NOMO-1 (cell line): ENCODE measurements at regions not wholly inside any gene's neighbourhood (a gene's known extent, or its start where the extent isn't known, plus 50 kb on each side); places are given as distances from the start of the nearest gene placed in this dataset.

Experiments
- DNase-seq, 2 experiments: peaks; one replicate each; lab custom pipeline; 2025; ENCODE audit not compliant: unreplicated experiment in 2 of 2; lab: John Stamatoyannopoulos, UW

DNA sequence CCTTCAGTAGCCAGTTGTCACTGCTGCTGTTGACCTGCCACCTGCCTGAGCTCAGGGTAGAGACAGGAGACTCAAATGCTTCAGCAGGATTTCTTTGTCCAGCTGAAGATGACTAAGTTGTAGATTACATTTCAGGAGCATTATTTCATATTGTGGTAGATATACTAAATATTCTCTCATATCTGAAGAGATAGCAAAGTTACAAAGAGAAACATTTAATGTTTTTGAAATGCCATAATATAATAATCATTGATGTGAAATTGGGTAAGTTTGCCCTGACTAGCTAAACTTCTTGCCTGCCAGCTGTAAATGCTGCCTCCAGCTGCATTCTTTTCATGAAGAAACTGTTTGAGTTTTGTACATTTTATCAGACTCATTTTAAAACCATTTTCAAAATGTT is 247.6 kb upstream of the CNKSR2 start:
- no peak for DNase-seq

DNA sequence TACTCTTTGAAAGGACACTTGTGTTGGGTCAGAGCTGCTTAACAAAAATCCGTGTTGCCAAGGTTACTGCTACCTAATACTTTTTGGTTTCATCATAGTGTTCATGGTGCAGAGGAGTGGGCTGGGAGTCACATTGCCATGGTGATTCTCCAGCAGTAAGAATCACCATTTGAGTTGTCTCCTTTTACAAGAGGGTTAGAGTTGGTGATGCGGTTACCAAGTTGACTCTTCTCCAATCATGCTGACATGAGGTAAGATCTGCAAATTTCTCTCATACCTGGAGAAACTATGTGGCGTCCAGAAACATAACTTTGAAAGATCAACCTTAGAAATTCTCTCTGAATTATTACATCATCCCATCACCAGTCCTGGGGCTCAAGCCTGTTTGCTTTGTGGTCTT is 242.9 kb upstream of the CNKSR2 start:
- no peak for DNase-seq

DNA sequence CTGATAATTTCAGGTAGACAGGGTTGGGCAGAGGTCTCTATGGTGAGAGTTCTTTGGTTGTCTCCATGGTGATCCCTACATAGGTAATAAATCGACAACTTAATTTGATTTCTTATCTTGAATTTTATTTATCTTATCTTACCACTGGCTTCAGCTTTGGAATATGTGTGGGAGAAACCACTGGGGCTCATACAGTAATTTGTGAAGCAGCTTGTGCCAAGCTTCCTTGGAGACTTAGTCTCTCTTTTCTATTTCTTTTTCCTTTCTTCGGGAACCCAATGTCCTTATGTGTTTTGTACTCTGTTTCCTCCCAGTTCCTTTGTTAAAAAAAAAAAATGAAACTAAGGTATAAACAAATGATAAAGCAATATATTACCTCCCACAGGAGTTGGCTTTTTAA is 242.4 kb upstream of the CNKSR2 start:
- DNase-seq, result no peak

DNA sequence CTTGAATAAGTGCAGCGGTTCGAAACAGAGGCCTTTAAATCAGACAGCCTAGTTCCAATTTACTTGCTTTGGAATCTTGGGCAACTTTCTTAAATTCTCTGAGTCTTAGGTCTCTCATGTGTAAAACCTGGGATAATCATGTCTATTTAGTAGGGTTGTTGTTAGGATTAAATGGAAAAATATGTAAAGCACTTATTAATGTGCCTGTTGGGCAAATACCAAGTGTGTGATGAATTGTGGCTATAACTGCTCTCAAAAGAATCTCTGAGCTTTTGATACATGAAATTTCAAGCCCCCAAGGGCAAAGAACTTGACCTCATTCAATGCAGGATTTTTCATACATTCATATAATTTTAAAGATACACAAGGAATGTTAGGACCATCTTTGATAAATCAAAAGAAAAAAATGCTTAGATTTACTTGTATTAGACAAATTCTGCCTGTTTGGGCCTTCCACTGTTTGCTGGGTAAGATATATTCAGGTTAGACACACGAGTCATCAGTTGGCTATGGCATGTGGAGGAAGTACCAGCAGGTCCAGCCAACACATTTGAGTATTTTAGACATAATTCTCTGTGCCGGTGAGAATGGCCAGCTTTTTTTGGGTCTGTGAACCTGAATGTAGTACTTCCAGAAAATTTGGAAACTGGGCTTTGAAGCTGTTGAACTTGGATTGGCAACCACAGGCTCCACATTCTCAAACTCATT is 241.4 kb upstream of the CNKSR2 start:
- no peak for DNase-seq

GRCh38 chrX:21150208-21150607 is 224.0 kb upstream of the CNKSR2 start:
- DNase-seq, result no peak

GRCh38 chrX:21151051-21151450 is 223.2 kb upstream of the CNKSR2 start:
- DNase-seq, result no peak

DNA sequence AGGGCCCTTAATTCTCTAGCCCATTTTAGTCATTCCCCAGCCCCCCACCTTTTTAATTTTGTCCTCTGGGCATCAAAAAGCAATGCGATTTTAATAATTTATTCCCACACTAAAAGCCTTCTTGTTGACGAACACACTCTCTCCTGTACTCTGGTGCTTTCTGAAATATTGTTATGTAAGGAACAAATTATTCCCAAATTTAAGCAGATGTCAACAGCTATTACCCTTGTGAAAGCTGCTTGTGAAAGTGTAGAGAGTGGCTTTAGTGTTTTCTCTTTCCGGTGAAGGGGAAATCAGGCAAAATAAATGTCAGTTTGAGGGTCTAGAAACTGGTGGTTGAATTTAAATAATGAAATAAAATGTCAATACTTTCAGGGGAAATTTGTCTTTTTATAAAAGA is 221.2 kb upstream of the CNKSR2 start:
- no peak for DNase-seq

DNA sequence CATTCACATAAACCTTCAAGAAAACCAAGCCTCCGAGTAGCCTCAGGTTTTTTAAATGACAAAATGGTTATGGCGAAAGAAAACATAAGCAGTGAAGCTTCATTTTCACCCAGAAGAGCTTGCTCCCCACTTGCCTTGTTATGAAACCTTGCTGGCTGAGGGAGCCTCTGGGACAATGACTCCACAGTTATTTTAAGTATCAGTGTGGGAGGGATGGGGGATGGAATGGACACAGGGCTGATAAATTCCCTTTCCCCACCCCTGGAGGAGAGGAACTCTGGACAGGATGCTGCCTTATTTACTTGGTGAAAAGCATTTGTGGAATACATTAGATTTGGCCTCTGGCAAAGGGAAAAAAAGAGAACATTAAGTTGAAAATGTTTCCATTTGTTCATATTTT is 220.7 kb upstream of the CNKSR2 start:
- no peak for DNase-seq

- DNase-seq, result no peak
Measured at GRCh38 chrX:21155916-21156315, 218.3 kb upstream of the CNKSR2 start.

GRCh38 chrX:21156632-21157031 is 217.6 kb upstream of the CNKSR2 start:
- DNase-seq, result no peak

- no peak for DNase-seq
Measured at GRCh38 chrX:21158678-21159077, 215.5 kb upstream of the CNKSR2 start.

GRCh38 chrX:21166272-21166982 is 207.8 kb upstream of the CNKSR2 start:
- DNase-seq, result no peak

DNA sequence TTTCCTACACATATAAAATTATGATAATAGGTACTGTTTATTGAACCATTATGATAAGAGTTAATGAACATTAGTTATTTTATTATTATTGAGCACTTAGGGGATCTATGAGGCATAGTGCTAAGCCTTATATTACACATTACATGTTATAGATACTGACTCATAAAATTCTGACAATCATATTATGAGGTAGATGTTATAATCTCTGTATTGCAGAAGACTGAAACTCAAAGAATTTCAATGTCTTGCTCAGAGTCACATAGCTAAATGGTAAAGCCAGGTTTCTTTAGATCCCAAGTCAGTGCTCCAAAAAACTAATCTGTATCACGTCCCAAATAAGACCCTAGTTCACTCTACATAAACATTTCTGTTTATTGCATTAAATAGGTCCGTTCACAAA is 207.2 kb upstream of the CNKSR2 start:
- no peak for DNase-seq

GRCh38 chrX:21167494-21167893 is 206.7 kb upstream of the CNKSR2 start:
- DNase-seq, result no peak

GRCh38 chrX:21168401-21169160 is 205.6 kb upstream of the CNKSR2 start:
- no peak for DNase-seq

DNA sequence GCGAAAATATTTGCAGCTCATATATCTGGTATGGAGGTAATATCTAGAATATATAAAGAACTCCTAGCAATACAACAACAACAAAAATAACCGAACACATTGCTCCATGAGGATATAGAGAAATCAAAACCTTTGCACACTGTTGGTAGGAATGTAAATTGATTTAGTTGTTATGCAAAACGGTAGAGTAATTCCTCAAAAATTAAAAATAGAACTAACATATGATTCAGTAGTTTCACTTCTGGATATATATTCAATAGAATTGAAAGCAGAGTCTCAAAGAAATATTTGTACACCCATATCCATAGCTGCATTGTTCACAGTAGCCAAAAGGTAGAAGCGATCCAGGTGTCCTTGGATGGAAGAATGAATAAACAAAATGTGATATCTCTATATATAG is 203.0 kb upstream of the CNKSR2 start:
- DNase-seq, result peak; percentile 25 to 56

GRCh38 chrX:21174439-21174838 is 199.8 kb upstream of the CNKSR2 start:
- no peak for DNase-seq

DNA sequence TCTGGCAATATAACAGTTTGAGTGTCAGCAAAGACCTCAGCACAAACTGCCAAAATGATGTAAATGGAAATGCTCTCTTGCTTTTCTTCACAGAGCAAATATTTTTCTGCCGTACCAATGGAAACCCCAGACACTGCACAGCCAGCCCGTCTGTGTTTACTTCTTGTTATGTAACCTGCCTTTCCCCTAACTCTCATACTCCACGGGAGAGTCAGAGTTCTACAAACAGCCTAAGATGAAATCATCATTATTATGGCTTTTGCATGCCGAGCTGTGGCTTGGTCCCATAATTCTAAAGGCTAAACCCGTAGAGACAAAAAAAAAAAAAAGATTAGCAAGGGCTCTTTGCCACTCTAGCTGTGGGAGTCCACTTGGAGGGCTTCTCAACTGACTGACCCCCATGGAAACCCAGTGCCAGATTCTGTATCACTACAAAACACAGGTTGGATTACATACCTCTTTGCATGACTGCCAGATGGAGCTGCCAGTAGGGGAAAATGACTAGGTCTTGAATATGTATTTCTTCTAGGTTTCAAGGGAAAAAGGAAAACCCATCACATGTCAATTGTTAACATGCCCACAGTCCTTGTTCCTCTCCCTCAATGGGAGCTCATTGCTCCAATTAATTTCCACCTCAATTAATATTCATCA is 197.2 kb upstream of the CNKSR2 start:
- DNase-seq, result no peak

GRCh38 chrX:21181232-21181853 is 192.9 kb upstream of the CNKSR2 start:
- DNase-seq, result no peak

GRCh38 chrX:21193196-21193595 is 181.0 kb upstream of the CNKSR2 start:
- DNase-seq, result no peak

GRCh38 chrX:21194526-21194925 is 179.7 kb upstream of the CNKSR2 start:
- no peak for DNase-seq
